ENCODE measurements at regions not wholly inside any gene's neighbourhood (a gene's known extent, or its start where the extent isn't known, plus 50 kb on each side); places are given as distances from the start of the nearest gene placed in this dataset.

GRCh38 chr15:68524753-68525584, 53.8 kb upstream of the CORO2B start:
- TF ChIP-seq POLR2AphosphoS5 (IDR thresholded peaks at IDR 0.05; ENCODE audit: insufficient read depth, low read depth, low read length) (no peak), CTCF (IDR thresholded peaks at IDR 0.05; ENCODE audit: extremely low read depth in 1 of 2, insufficient read depth in 1 of 2, low read depth in 1 of 2, low read length in 2 of 2) (no peak), EZH2 (IDR thresholded peaks at IDR 0.05; ENCODE audit: borderline replicate concordance, low read depth, low read length, severe bottlenecking) (no peak), POLR2A (IDR thresholded peaks at IDR 0.05; ENCODE audit: low read depth, low read length) (no peak), MYC (IDR thresholded peaks at IDR 0.05; ENCODE audit: low read depth, low read length) (no peak), MAX (IDR thresholded peaks at IDR 0.05; ENCODE audit: insufficient read depth, insufficient read length) (no peak)

All from endothelial cell of umbilical vein (primary cell).